Kidney (tissue), 13 donors: ENCODE measurements at regions not wholly inside any gene's neighbourhood (a gene's known extent, or its start where the extent isn't known, plus 50 kb on each side); places are given as distances from the start of the nearest gene placed in this dataset.

Experiments
- DNase-seq, 5 donors: peaks; one replicate each; pipeline ENCODE4 v3.0.0-alpha.2; 2013 to 2020
- FAIRE-seq: peaks from 2 replicates; lab custom pipeline; 2012; peaks lifted over from hg19 to GRCh38; lab: Jason Lieb, UNC
- H3K27ac ChIP-seq, 2 donors: one replicate each; pipeline ENCODE4 v1.7.0; 2013; ENCODE audit warnings: low read depth in 2 of 2, low read length in 2 of 2, inconsistent platforms in 1 of 2
- H3K27me3 ChIP-seq: one replicate; pipeline ENCODE4 v1.7.1; 2013; ENCODE audit warnings: low read length, inconsistent platforms; ENCODE audit not compliant: control insufficient read depth, insufficient read depth
- H3K36me3 ChIP-seq, 3 donors: one replicate each; pipeline versions ENCODE4 v1.7.0 to v1.7.1; 2013; ENCODE audit warnings: low read length in 3 of 3, control low read depth in 1 of 3, inconsistent platforms in 1 of 3; ENCODE audit not compliant: insufficient read depth in 3 of 3, control insufficient read depth in 2 of 3
- H3K4me1 ChIP-seq, 3 donors: one replicate each; pipeline versions ENCODE4 v1.7.0 to v1.7.1; 2013; ENCODE audit warnings: low read length in 3 of 3, inconsistent platforms in 1 of 3, low read depth in 1 of 3; ENCODE audit not compliant: control insufficient read depth in 2 of 3, insufficient read depth in 2 of 3
- H3K4me3 ChIP-seq, 3 donors: one replicate each; pipeline versions ENCODE4 v1.7.0 to v1.8.1; 2013; ENCODE audit warnings: low read length in 3 of 3, control low read depth in 1 of 3, inconsistent platforms in 1 of 3
- H3K9ac ChIP-seq, 3 donors: one replicate each; pipeline versions ENCODE4 v1.7.0 to v1.7.1; 2013; ENCODE audit warnings: low read length in 3 of 3, control low read depth in 1 of 3, inconsistent platforms in 1 of 3
- H3K9me3 ChIP-seq, 3 donors: one replicate each; pipeline versions ENCODE4 v1.7.0 to v1.7.1; 2013; ENCODE audit warnings: low read length in 3 of 3, control low read depth in 1 of 3, inconsistent platforms in 1 of 3; ENCODE audit not compliant: control insufficient read depth in 2 of 3, insufficient read depth in 1 of 3
- CTCF ChIP-seq: IDR thresholded peaks from 3 replicates; pipeline ENCODE4 v1.5.1; 2012; ENCODE audit warnings: mild to moderate bottlenecking, moderate library complexity, borderline replicate concordance; ENCODE audit not compliant: insufficient read depth; ENCODE audit errors: extremely low read depth
- intact Hi-C: fragments of 100-400 bp; cut with DNase I; formaldehyde crosslinking; loops from one replicate; pipeline ENCODE4 v1.11.1; 2022
- donor health status: control.
- donor health status: control.
- donor health status: control.
- donor health status: control.
- donor health status: control.
- donor health status: DM: yes; HTN: yes; CAD: no.
- donor health status: Normal renal cell carcinoma (clear cell type).

- DNase-seq (no peak), FAIRE-seq (no peak)
- no peaks in the 10 kb centered on the region for H3K36me3 ChIP-seq
- H3K27me3 ChIP-seq, result no peaks in the 10 kb centered on the region
- no peak overlapping the region for H3K4me3 ChIP-seq
- H3K9me3 ChIP-seq, result no peaks in the 10 kb centered on the region
- no peak for TF ChIP-seq CTCF
- no peaks in the 10 kb centered on the region for H3K4me1 ChIP-seq
- no peak overlapping the region for H3K9ac ChIP-seq
- intact Hi-C loops, result no loop called here
- no peak overlapping the region for H3K27ac ChIP-seq
Observed at GRCh38 chr1:229033480-229033879, 237.4 kb upstream of the RAB4A start.

- no peak overlapping the region for H3K9ac ChIP-seq
- no peak overlapping the region for H3K4me3 ChIP-seq
- DNase-seq, result peak in 2 of 5 donors; percentile 26 to 73
- intact Hi-C loops, result no loop called here
- H3K9me3 ChIP-seq, result no peaks in the 10 kb centered on the region
- H3K4me1 ChIP-seq, result no peaks in the 10 kb centered on the region
- FAIRE-seq, result no peak
- H3K27me3 ChIP-seq, result no peaks in the 10 kb centered on the region
- no peaks in the 10 kb centered on the region for H3K36me3 ChIP-seq
- no peak for TF ChIP-seq CTCF
- no peak overlapping the region for H3K27ac ChIP-seq
Observed at GRCh38 chr1:229034342-229034741, 236.6 kb upstream of the RAB4A start.

GRCh38 chr1:229035054-229035747, 235.7 kb upstream of the RAB4A start:
- TF ChIP-seq CTCF, result no peak
- DNase-seq, result no peak
- H3K4me1 ChIP-seq, result no peaks in the 10 kb centered on the region
- H3K4me3 ChIP-seq, result no peak overlapping the region
- intact Hi-C loops, result no loop called here
- no peak for FAIRE-seq
- H3K27me3 ChIP-seq, result no peaks in the 10 kb centered on the region
- H3K36me3 ChIP-seq, result no peaks in the 10 kb centered on the region
- no peak overlapping the region for H3K9ac ChIP-seq
- H3K9me3 ChIP-seq, result no peaks in the 10 kb centered on the region
- H3K27ac ChIP-seq, result no peak overlapping the region

GRCh38 chr1:229035748-229036082, 235.2 kb upstream of the RAB4A start:
- no peak for FAIRE-seq
- no peaks in the 10 kb centered on the region for H3K27me3 ChIP-seq
- no peaks in the 10 kb centered on the region for H3K9me3 ChIP-seq
- TF ChIP-seq CTCF, result no peak
- H3K27ac ChIP-seq, result no peak overlapping the region
- no peak for DNase-seq
- H3K36me3 ChIP-seq, result no peaks in the 10 kb centered on the region
- no peak overlapping the region for H3K4me3 ChIP-seq
- no peaks in the 10 kb centered on the region for H3K4me1 ChIP-seq
- no peak overlapping the region for H3K9ac ChIP-seq
- intact Hi-C loops, result no loop called here
